ENCODE measurements at regions not wholly inside any gene's neighbourhood (a gene's known extent, or its start where the extent isn't known, plus 50 kb on each side); places are given as distances from the start of the nearest gene placed in this dataset.

- TF ChIP-seq CTCF (IDR thresholded peaks at IDR 0.05) (no peak), POLR2A (IDR thresholded peaks at IDR 0.05) (no peak)
Observed at GRCh38 chr5:159416438-159416837, 86.2 kb upstream of the IL12B start.
